ENCODE measurements at regions not wholly inside any gene's neighbourhood (a gene's known extent, or its start where the extent isn't known, plus 50 kb on each side); places are given as distances from the start of the nearest gene placed in this dataset.

- no peak for DNase-seq (ENCODE audit: low spot score)
- no peak for ATAC-seq
Observed at GRCh38 chr20:2234598-2235191, 61.1 kb upstream of the TGM3 start.

GRCh38 chr20:2236256-2236655 lies 59.5 kb upstream of the TGM3 start:
- no peak for DNase-seq (ENCODE audit: low spot score)
- ATAC-seq: peak; percentile 10

GRCh38 chr20:2237059-2237458 lies 58.7 kb upstream of the TGM3 start:
- DNase-seq (ENCODE audit: low spot score) (peak; percentile 83), ATAC-seq (peak; percentile 97)

- peak; percentile 61 for ATAC-seq
- DNase-seq (ENCODE audit: low spot score): peak; percentile 54
Observed at GRCh38 chr20:2238601-2239000, 57.2 kb upstream of the TGM3 start.

GRCh38 chr20:2240835-2241234 lies 55.0 kb upstream of the TGM3 start:
- DNase-seq (ENCODE audit: low spot score): no peak
- ATAC-seq: no peak

- ATAC-seq (peak; percentile 91), DNase-seq (ENCODE audit: low spot score) (no peak)
Observed at GRCh38 chr20:2242678-2243077, 53.1 kb upstream of the TGM3 start.

- ATAC-seq (no peak), DNase-seq (ENCODE audit: low spot score) (no peak)
Observed at GRCh38 chr20:2244523-2244922, 51.3 kb upstream of the TGM3 start.

GRCh38 chr20:2244993-2245392 lies 50.8 kb upstream of the TGM3 start:
- ATAC-seq (no peak), DNase-seq (ENCODE audit: low spot score) (no peak)

GRCh38 chr20:2245637-2246036 lies 50.2 kb upstream of the TGM3 start:
- DNase-seq (ENCODE audit: low spot score): no peak
- ATAC-seq: no peak

Measured in left lobe of liver (tissue), 2 donors.